ENCODE measurements at regions not wholly inside any gene's neighbourhood (a gene's known extent, or its start where the extent isn't known, plus 50 kb on each side); places are given as distances from the start of the nearest gene placed in this dataset.

DNA sequence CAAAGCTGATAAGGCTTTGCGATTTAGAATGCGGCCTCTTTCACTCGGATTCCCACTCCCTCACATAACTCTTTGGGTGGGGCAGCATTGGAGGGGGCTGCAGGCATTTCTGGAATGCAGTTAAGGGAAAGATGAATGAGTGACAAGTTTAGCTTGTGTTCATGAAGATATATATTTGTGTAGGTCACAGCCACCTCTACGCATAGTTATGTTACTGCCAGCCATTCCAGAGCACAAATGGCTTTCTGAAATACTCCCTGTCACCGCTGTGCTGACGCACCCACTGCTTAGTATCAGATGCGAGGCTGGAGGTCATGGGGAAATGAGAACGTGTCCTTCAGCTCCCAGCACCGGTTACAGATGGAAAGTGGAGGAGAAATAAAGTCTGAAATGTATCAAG lies 54.1 kb upstream of the ATP1A1 start:
- H3K4me3 ChIP-seq (ENCODE audit: low read depth, low read length) = no peak overlapping the region
- TF ChIP-seq, protein P1, sequence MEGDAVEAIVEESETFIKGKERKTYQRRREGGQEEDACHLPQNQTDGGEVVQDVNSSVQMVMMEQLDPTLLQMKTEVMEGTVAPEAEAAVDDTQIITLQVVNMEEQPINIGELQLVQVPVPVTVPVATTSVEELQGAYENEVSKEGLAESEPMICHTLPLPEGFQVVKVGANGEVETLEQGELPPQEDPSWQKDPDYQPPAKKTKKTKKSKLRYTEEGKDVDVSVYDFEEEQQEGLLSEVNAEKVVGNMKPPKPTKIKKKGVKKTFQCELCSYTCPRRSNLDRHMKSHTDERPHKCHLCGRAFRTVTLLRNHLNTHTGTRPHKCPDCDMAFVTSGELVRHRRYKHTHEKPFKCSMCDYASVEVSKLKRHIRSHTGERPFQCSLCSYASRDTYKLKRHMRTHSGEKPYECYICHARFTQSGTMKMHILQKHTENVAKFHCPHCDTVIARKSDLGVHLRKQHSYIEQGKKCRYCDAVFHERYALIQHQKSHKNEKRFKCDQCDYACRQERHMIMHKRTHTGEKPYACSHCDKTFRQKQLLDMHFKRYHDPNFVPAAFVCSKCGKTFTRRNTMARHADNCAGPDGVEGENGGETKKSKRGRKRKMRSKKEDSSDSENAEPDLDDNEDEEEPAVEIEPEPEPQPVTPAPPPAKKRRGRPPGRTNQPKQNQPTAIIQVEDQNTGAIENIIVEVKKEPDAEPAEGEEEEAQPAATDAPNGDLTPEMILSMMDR (IDR thresholded peaks at IDR 0.05; ENCODE audit: insufficient read depth, low read depth, low read length, missing control alignments) = no peak
- no peak for DNase-seq (ENCODE audit: low read depth)

- TF ChIP-seq, protein P1 (IDR thresholded peaks at IDR 0.05; ENCODE audit: insufficient read depth, low read depth, low read length, missing control alignments) = no peak
- no peak overlapping the region for H3K4me3 ChIP-seq (ENCODE audit: low read depth, low read length)
- DNase-seq (ENCODE audit: low read depth) = no peak
These were observed 52.2 kb upstream of the ATP1A1 start for GRCh38 chr1:116320874-116321273.

DNA sequence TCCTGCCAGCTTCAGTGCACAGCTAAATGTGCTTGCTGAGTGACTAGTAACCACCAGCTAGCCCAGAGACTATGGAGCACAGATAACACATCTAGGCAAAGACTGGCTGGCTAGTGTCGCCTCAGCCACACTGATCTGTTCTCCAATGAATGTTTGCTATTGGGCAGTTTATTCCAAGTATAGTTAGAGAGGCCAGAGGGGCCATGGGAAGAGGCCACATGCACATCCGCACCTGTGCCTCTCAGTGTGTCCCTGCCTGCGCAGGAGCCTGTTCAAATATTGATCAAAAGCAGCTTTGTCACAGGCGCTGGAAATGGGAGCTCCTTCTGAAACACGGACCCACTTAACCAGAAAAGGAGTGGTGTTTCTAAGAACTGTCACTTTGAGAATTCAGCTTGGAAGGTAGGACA lies 51.3 kb upstream of the ATP1A1 start:
- TF ChIP-seq, protein P1 (IDR thresholded peaks at IDR 0.05; ENCODE audit: insufficient read depth, low read depth, low read length, missing control alignments) = no peak

GRCh38 chr1:116322752-116323405 lies 50.2 kb upstream of the ATP1A1 start:
- H3K4me3 ChIP-seq (ENCODE audit: low read depth, low read length) = no peak overlapping the region
- TF ChIP-seq, protein P1 (IDR thresholded peaks at IDR 0.05; ENCODE audit: insufficient read depth, low read depth, low read length, missing control alignments) = no peak
- DNase-seq (ENCODE audit: low read depth) = no peak

More for the DNA sequence above, 51.3 kb upstream of the ATP1A1 start:
- no peak for DNase-seq (ENCODE audit: low read depth)
- no peak overlapping the region for H3K4me3 ChIP-seq (ENCODE audit: low read depth, low read length)

Data from GM12865 (cell line).